ENCODE measurements at regions not wholly inside any gene's neighbourhood (a gene's known extent, or its start where the extent isn't known, plus 50 kb on each side); places are given as distances from the start of the nearest gene placed in this dataset.
"Not testable (repeated sequence)": the region's sequence is repeated elsewhere in the genome, so short reads cannot be mapped to it uniquely, and the experiment has no call there.

GRCh38 chr22:10710923-10711322, 4817.1 kb upstream of the OR11H1 start:
- H3K4me1 Mint-ChIP-seq (ENCODE audit: low read depth); intact Hi-C loops (cut with micrococcal nuclease); H3K27ac Mint-ChIP-seq; H3K36me3 Mint-ChIP-seq (ENCODE audit: low read depth); H3K27me3 Mint-ChIP-seq (ENCODE audit: low read depth); DNase-seq (ENCODE audit: low spot score); H3K4me3 Mint-ChIP-seq (ENCODE audit: low read depth): not testable (repeated sequence)
- peaks cover 46% of the 10 kb centered on the region for H3K9me3 Mint-ChIP-seq

GRCh38 chr22:10722804-10723203, 4805.2 kb upstream of the OR11H1 start:
- H3K4me1 Mint-ChIP-seq (ENCODE audit: low read depth); H3K27ac Mint-ChIP-seq; DNase-seq (ENCODE audit: low spot score); H3K27me3 Mint-ChIP-seq (ENCODE audit: low read depth); intact Hi-C loops (cut with micrococcal nuclease); H3K4me3 Mint-ChIP-seq (ENCODE audit: low read depth): not testable (repeated sequence)
- H3K36me3 Mint-ChIP-seq (ENCODE audit: low read depth): peaks cover 61% of the 10 kb centered on the region
- H3K9me3 Mint-ChIP-seq: peaks cover 97% of the 10 kb centered on the region

GRCh38 chr22:10723966-10724365, 4804.0 kb upstream of the OR11H1 start:
- H3K27me3 Mint-ChIP-seq (ENCODE audit: low read depth); H3K4me3 Mint-ChIP-seq (ENCODE audit: low read depth); H3K4me1 Mint-ChIP-seq (ENCODE audit: low read depth); DNase-seq (ENCODE audit: low spot score); H3K27ac Mint-ChIP-seq; intact Hi-C loops (cut with micrococcal nuclease): not testable (repeated sequence)
- H3K9me3 Mint-ChIP-seq: peaks cover 97% of the 10 kb centered on the region
- peaks cover 64% of the 10 kb centered on the region for H3K36me3 Mint-ChIP-seq (ENCODE audit: low read depth)

GRCh38 chr22:10727393-10727792, 4800.6 kb upstream of the OR11H1 start:
- no peak for DNase-seq (ENCODE audit: low spot score)
- H3K27ac Mint-ChIP-seq: no peak overlapping the region
- H3K4me3 Mint-ChIP-seq (ENCODE audit: low read depth): no peak overlapping the region
- H3K27me3 Mint-ChIP-seq (ENCODE audit: low read depth): no peaks in the 10 kb centered on the region
- intact Hi-C loops (cut with micrococcal nuclease): no loop called here
- H3K9me3 Mint-ChIP-seq: peaks cover 89% of the 10 kb centered on the region
- peaks cover 47% of the 10 kb centered on the region for H3K36me3 Mint-ChIP-seq (ENCODE audit: low read depth)
- H3K4me1 Mint-ChIP-seq (ENCODE audit: low read depth): no peaks in the 10 kb centered on the region

- peaks cover 36% of the 10 kb centered on the region for H3K36me3 Mint-ChIP-seq (ENCODE audit: low read depth)
- intact Hi-C loops (cut with micrococcal nuclease); H3K27ac Mint-ChIP-seq; H3K4me1 Mint-ChIP-seq (ENCODE audit: low read depth); DNase-seq (ENCODE audit: low spot score); H3K27me3 Mint-ChIP-seq (ENCODE audit: low read depth); H3K4me3 Mint-ChIP-seq (ENCODE audit: low read depth): not testable (repeated sequence)
- peaks cover 73% of the 10 kb centered on the region for H3K9me3 Mint-ChIP-seq
These were observed 4798.0 kb upstream of the OR11H1 start for GRCh38 chr22:10729979-10730378.

- Mint-ChIP-seq H3K36me3 (ENCODE audit: low read depth) (peaks cover 36% of the 10 kb centered on the region), H3K9me3 (peaks cover 73% of the 10 kb centered on the region)
- H3K4me1 Mint-ChIP-seq (ENCODE audit: low read depth); H3K4me3 Mint-ChIP-seq (ENCODE audit: low read depth); H3K27ac Mint-ChIP-seq; intact Hi-C loops (cut with micrococcal nuclease); H3K27me3 Mint-ChIP-seq (ENCODE audit: low read depth); DNase-seq (ENCODE audit: low spot score): not testable (repeated sequence)
These were observed 4797.3 kb upstream of the OR11H1 start for GRCh38 chr22:10730706-10731105.

- DNase-seq (ENCODE audit: low spot score); H3K4me1 Mint-ChIP-seq (ENCODE audit: low read depth); intact Hi-C loops (cut with micrococcal nuclease); H3K27me3 Mint-ChIP-seq (ENCODE audit: low read depth); H3K4me3 Mint-ChIP-seq (ENCODE audit: low read depth); H3K27ac Mint-ChIP-seq: not testable (repeated sequence)
- Mint-ChIP-seq H3K36me3 (ENCODE audit: low read depth) (peaks cover 36% of the 10 kb centered on the region), H3K9me3 (peaks cover 68% of the 10 kb centered on the region)
These were observed 4796.6 kb upstream of the OR11H1 start for GRCh38 chr22:10731246-10731974.

GRCh38 chr22:10735075-10735474, 4792.9 kb upstream of the OR11H1 start:
- intact Hi-C loops (cut with micrococcal nuclease); H3K4me1 Mint-ChIP-seq (ENCODE audit: low read depth); H3K27ac Mint-ChIP-seq; DNase-seq (ENCODE audit: low spot score); H3K4me3 Mint-ChIP-seq (ENCODE audit: low read depth); H3K36me3 Mint-ChIP-seq (ENCODE audit: low read depth); H3K27me3 Mint-ChIP-seq (ENCODE audit: low read depth): not testable (repeated sequence)
- peaks cover 67% of the 10 kb centered on the region for H3K9me3 Mint-ChIP-seq

GRCh38 chr22:10736879-10737278, 4791.1 kb upstream of the OR11H1 start:
- DNase-seq (ENCODE audit: low spot score); H3K36me3 Mint-ChIP-seq (ENCODE audit: low read depth); intact Hi-C loops (cut with micrococcal nuclease); H3K27me3 Mint-ChIP-seq (ENCODE audit: low read depth); H3K4me3 Mint-ChIP-seq (ENCODE audit: low read depth); H3K4me1 Mint-ChIP-seq (ENCODE audit: low read depth); H3K27ac Mint-ChIP-seq: not testable (repeated sequence)
- H3K9me3 Mint-ChIP-seq: peaks cover 68% of the 10 kb centered on the region

GRCh38 chr22:10737931-10738330, 4790.1 kb upstream of the OR11H1 start:
- DNase-seq (ENCODE audit: low spot score); H3K27me3 Mint-ChIP-seq (ENCODE audit: low read depth); intact Hi-C loops (cut with micrococcal nuclease); H3K4me1 Mint-ChIP-seq (ENCODE audit: low read depth); H3K4me3 Mint-ChIP-seq (ENCODE audit: low read depth); H3K36me3 Mint-ChIP-seq (ENCODE audit: low read depth); H3K27ac Mint-ChIP-seq: not testable (repeated sequence)
- peaks cover 65% of the 10 kb centered on the region for H3K9me3 Mint-ChIP-seq

- H3K4me3 Mint-ChIP-seq (ENCODE audit: low read depth): no peak overlapping the region
- intact Hi-C loops (cut with micrococcal nuclease): no loop called here
- H3K27ac Mint-ChIP-seq: no peak overlapping the region
- H3K27me3 Mint-ChIP-seq (ENCODE audit: low read depth): no peaks in the 10 kb centered on the region
- H3K36me3 Mint-ChIP-seq (ENCODE audit: low read depth): peaks cover 9% of the 10 kb centered on the region
- DNase-seq (ENCODE audit: low spot score): no peak
- H3K4me1 Mint-ChIP-seq (ENCODE audit: low read depth): no peaks in the 10 kb centered on the region
- peaks cover 75% of the 10 kb centered on the region for H3K9me3 Mint-ChIP-seq
These were observed 4786.8 kb upstream of the OR11H1 start for GRCh38 chr22:10741210-10741609.

GRCh38 chr22:10741776-10742630, 4786.0 kb upstream of the OR11H1 start:
- H3K27me3 Mint-ChIP-seq (ENCODE audit: low read depth); H3K27ac Mint-ChIP-seq; intact Hi-C loops (cut with micrococcal nuclease); H3K4me1 Mint-ChIP-seq (ENCODE audit: low read depth); DNase-seq (ENCODE audit: low spot score); H3K4me3 Mint-ChIP-seq (ENCODE audit: low read depth); H3K36me3 Mint-ChIP-seq (ENCODE audit: low read depth): not testable (repeated sequence)
- H3K9me3 Mint-ChIP-seq: peaks cover 74% of the 10 kb centered on the region

- H3K27me3 Mint-ChIP-seq (ENCODE audit: low read depth); H3K4me1 Mint-ChIP-seq (ENCODE audit: low read depth); H3K36me3 Mint-ChIP-seq (ENCODE audit: low read depth); H3K27ac Mint-ChIP-seq; intact Hi-C loops (cut with micrococcal nuclease); DNase-seq (ENCODE audit: low spot score); H3K4me3 Mint-ChIP-seq (ENCODE audit: low read depth): not testable (repeated sequence)
- H3K9me3 Mint-ChIP-seq: peaks cover 59% of the 10 kb centered on the region
These were observed 4781.6 kb upstream of the OR11H1 start for GRCh38 chr22:10746382-10746781.

All from activated T-helper 2 cell treated with anti-CD3 and anti-CD28 coated beads, Interferon-gamma antibody, Interleukin-2, Interleukin-4, amounts not matched to agents 10 μg/mL and 5 μg/mL and 100 μg/mL, durations not matched to agents 14 hours and 24 hours and 36 hours (primary cell).